Keratinocyte (primary cell): ENCODE measurements at regions not wholly inside any gene's neighbourhood (a gene's known extent, or its start where the extent isn't known, plus 50 kb on each side); places are given as distances from the start of the nearest gene placed in this dataset.

Experiments
- DNase-seq: peaks from one replicate; pipeline ENCODE4 v3.0.0-alpha.2; 2011; ENCODE audit warnings: low read depth, missing footprints, low spot score
- FAIRE-seq: peaks from 2 replicates; lab custom pipeline; 2011; peaks lifted over from hg19 to GRCh38; lab: Jason Lieb, UNC
- H2AFZ ChIP-seq: 2 replicates; pipeline ENCODE4 v1.6.0; 2012; ENCODE audit warnings: low read length, control low read depth, inconsistent platforms; ENCODE audit not compliant: control insufficient read depth
- H3K27ac ChIP-seq: 2 replicates; pipeline ENCODE4 v1.5.1; 2011; ENCODE audit warnings: low read length; ENCODE audit not compliant: control insufficient read depth, insufficient read depth
- H3K27me3 ChIP-seq: 3 replicates; pipeline ENCODE4 v1.6.0; 2011; ENCODE audit warnings: low read length; ENCODE audit not compliant: control insufficient read depth, insufficient read depth; ENCODE audit errors: extremely low read depth
- H3K36me3 ChIP-seq, 2 experiments: 2 replicates in 1 of 2; 3 replicates in 1 of 2; pipeline ENCODE4 v1.5.1; 2011; ENCODE audit warnings: low read length in 2 of 2, mild to moderate bottlenecking in 1 of 2; ENCODE audit not compliant: control insufficient read depth in 2 of 2, insufficient read depth in 2 of 2; ENCODE audit errors: extremely low read depth in 1 of 2
- H3K4me1 ChIP-seq: 3 replicates; pipeline ENCODE4 v1.5.1; 2011; ENCODE audit warnings: low read length; ENCODE audit not compliant: control insufficient read depth, insufficient read depth; ENCODE audit errors: extremely low read depth
- H3K4me2 ChIP-seq: 3 replicates; pipeline ENCODE4 v1.6.0; 2011; ENCODE audit warnings: low read depth, low read length; ENCODE audit not compliant: control insufficient read depth, insufficient read depth; ENCODE audit errors: extremely low read depth
- H3K4me3 ChIP-seq, 3 experiments: fragments of 200-600 bp in 1 of 3; sonication (generic) in 1 of 3; 2 replicates in 2 of 3; 3 replicates in 1 of 3; pipeline ENCODE4 v1.5.1; 2011 to 2016; ENCODE audit warnings: low read length in 3 of 3, mild to moderate bottlenecking in 3 of 3, control low read depth in 2 of 3, inconsistent platforms in 1 of 3, low read depth in 1 of 3, mixed read lengths in 1 of 3, mixed run types in 1 of 3, moderate library complexity in 1 of 3; ENCODE audit not compliant: control insufficient read depth in 2 of 3, insufficient read depth in 2 of 3; ENCODE audit errors: extremely low read depth in 1 of 3
- H3K79me2 ChIP-seq: 2 replicates; pipeline ENCODE4 v1.6.0; 2012; ENCODE audit warnings: low read length; ENCODE audit not compliant: control insufficient read depth, insufficient read depth
- H3K9ac ChIP-seq: 3 replicates; pipeline ENCODE4 v1.6.0; 2011; ENCODE audit warnings: low read length; ENCODE audit not compliant: control insufficient read depth, insufficient read depth; ENCODE audit errors: extremely low read depth
- H3K9me1 ChIP-seq: 3 replicates; pipeline ENCODE4 v1.6.0; 2011; ENCODE audit warnings: low read length; ENCODE audit not compliant: control insufficient read depth, insufficient read depth; ENCODE audit errors: extremely low read depth
- H3K9me3 ChIP-seq: 2 replicates; pipeline ENCODE4 v1.5.1; 2012; ENCODE audit warnings: low read depth, low read length; ENCODE audit not compliant: control insufficient read depth
- H4K20me1 ChIP-seq: 3 replicates; pipeline ENCODE4 v1.6.0; 2011; ENCODE audit warnings: low read length; ENCODE audit not compliant: control insufficient read depth, insufficient read depth; ENCODE audit errors: extremely low read depth
- EZH2 ChIP-seq: IDR thresholded peaks from one replicate; pipeline ENCODE4 v1.6.1; 2012; ENCODE audit warnings: inconsistent platforms, mild to moderate bottlenecking, low read length, moderate library complexity
- dilution Hi-C: fragments of 300-500 bp; cut with MboI; formaldehyde crosslinking; loops from one replicate; pipeline ENCODE4 v1.7.0; 2020; ENCODE audit warnings: low sequenced_read_pairs; ENCODE audit not compliant: extremely low pct_ligation_motif_present
- TF ChIP-seq, protein P1 (sequence below), 3 experiments: IDR thresholded peaks in 1 of 3; conservative IDR thresholded peaks in 1 of 3; optimal IDR thresholded peaks in 1 of 3; 2 replicates in 2 of 3; 3 replicates in 1 of 3; pipeline versions ENCODE3 to v1.5.1; 2011; ENCODE audit warnings: low read length in 3 of 3, mild to moderate bottlenecking in 3 of 3, moderate library complexity in 2 of 3, control low read depth in 1 of 3, inconsistent platforms in 1 of 3; ENCODE audit not compliant: insufficient read depth in 2 of 3; ENCODE audit errors: extremely low read depth in 1 of 3

DNA sequence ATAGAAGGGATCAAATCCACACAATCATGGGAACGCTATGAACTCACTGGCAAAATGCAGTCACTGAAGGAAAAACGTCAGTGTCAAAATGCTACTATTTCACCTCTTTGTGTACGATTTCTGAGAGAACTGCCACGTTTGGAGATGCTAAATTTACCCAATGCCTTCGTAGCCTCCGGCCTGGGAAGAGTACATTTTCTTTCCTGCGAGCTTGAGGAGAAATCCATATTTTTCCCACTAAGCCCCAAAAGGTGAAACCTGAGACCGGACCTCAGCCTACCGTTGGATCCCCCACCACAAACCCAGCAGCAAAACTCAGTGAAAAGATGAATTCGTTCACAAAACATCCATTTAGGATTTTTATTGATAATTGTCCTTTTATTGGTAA, 131.7 kb downstream of the GPX5 start:
- no peak overlapping the region for H2AFZ ChIP-seq
- TF ChIP-seq EZH2, result no peak
- TF ChIP-seq, protein P1, sequence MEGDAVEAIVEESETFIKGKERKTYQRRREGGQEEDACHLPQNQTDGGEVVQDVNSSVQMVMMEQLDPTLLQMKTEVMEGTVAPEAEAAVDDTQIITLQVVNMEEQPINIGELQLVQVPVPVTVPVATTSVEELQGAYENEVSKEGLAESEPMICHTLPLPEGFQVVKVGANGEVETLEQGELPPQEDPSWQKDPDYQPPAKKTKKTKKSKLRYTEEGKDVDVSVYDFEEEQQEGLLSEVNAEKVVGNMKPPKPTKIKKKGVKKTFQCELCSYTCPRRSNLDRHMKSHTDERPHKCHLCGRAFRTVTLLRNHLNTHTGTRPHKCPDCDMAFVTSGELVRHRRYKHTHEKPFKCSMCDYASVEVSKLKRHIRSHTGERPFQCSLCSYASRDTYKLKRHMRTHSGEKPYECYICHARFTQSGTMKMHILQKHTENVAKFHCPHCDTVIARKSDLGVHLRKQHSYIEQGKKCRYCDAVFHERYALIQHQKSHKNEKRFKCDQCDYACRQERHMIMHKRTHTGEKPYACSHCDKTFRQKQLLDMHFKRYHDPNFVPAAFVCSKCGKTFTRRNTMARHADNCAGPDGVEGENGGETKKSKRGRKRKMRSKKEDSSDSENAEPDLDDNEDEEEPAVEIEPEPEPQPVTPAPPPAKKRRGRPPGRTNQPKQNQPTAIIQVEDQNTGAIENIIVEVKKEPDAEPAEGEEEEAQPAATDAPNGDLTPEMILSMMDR (optimal IDR thresholded peaks at IDR 0.05 in 1 of 3, IDR thresholded peaks at IDR 0.05 in 1 of 3, conservative IDR thresholded peaks at IDR 0.05 in 1 of 3; ENCODE audit: extremely low read depth in 1 of 3, insufficient read depth in 2 of 3, low read length in 3 of 3), result no peak
- no peak for FAIRE-seq

DNA sequence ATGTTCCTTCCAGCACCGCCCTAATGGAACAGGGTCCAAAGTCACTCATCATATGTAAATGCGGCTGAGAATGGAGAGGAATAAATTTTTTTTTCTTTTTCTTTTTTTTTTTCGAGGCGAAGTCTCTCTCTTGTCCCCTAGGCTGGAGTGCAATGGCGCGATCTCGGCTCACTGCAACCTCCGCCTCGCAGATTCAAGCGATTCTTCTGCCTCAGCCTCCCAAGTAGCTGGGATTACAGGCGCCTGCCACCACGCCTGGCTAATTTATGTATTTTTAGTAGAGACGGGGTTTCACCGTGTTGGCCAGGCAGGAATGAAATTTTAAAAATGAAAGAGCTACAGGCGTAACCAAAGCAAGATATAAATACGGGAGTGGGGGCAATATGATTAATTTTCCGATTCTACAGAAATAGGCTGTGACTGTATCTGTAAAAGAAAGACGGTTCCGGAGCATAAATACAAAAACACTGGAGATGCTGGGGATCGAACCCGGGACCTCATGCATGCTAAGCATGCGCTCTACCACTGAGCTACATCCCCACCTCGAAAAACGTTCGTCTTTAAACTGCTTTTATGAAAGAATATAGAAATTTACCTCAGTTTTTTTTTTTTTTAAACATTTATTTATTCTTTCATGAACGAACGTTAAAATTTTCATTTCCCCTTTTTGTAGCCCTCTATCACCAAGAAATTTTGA, 132.2 kb downstream of the GPX5 start:
- no peaks in the 10 kb centered on the region for H3K79me2 ChIP-seq
- FAIRE-seq (no peak), DNase-seq (no peak)
- H3K9me3 ChIP-seq, result no peaks in the 10 kb centered on the region
- H3K27me3 ChIP-seq, result peaks cover 16% of the 10 kb centered on the region
- H3K9ac ChIP-seq, result no peak overlapping the region
- dilution Hi-C loops, result no loop called here
- H4K20me1 ChIP-seq, result no peaks in the 10 kb centered on the region
- no peaks in the 10 kb centered on the region for H3K36me3 ChIP-seq
- no peak overlapping the region for H2AFZ ChIP-seq
- no peak overlapping the region for H3K27ac ChIP-seq
- no peaks in the 10 kb centered on the region for H3K9me1 ChIP-seq
- peak overlapping the region; percentile 82 for H3K4me2 ChIP-seq
- H3K4me3 ChIP-seq, result peak overlapping the region; percentile 3 to 67 (median 39)
- H3K4me1 ChIP-seq, result peaks cover 9% of the 10 kb centered on the region
- no peak for TF ChIP-seq EZH2
- TF ChIP-seq, protein P1 (optimal IDR thresholded peaks at IDR 0.05 in 1 of 3, IDR thresholded peaks at IDR 0.05 in 1 of 3, conservative IDR thresholded peaks at IDR 0.05 in 1 of 3; ENCODE audit: extremely low read depth in 1 of 3, insufficient read depth in 2 of 3, low read length in 3 of 3), result no peak

More for the DNA sequence above, 131.7 kb downstream of the GPX5 start:
- Histone ChIP-seq H4K20me1 (no peaks in the 10 kb centered on the region), H3K36me3 (no peaks in the 10 kb centered on the region), H3K4me3 (peak overlapping the region in 2 of 3 experiments; percentile 21 to 67), H3K4me1 (peaks cover 9% of the 10 kb centered on the region), H3K9me3 (no peaks in the 10 kb centered on the region), H3K9me1 (no peaks in the 10 kb centered on the region), H3K4me2 (peak overlapping the region; percentile 82), H3K27me3 (peaks cover 16% of the 10 kb centered on the region), H3K9ac (no peak overlapping the region), H3K79me2 (no peaks in the 10 kb centered on the region), H3K27ac (no peak overlapping the region)
- DNase-seq, result no peak
- dilution Hi-C loops, result no loop called here
